WI38 (cell line): ENCODE measurements at regions not wholly inside any gene's neighbourhood (a gene's known extent, or its start where the extent isn't known, plus 50 kb on each side); places are given as distances from the start of the nearest gene placed in this dataset.

Experiments used
- H3K4me3 ChIP-seq: 2 replicates; pipeline ENCODE4 v1.5.1; 2011; ENCODE audit warnings: low read depth, mild to moderate bottlenecking, control low read depth, low read length
- CTCF ChIP-seq: IDR thresholded peaks from 2 replicates; pipeline ENCODE4 v1.5.1; 2012; ENCODE audit warnings: low read depth, mild to moderate bottlenecking, control low read depth, low read length

- H3K4me3 ChIP-seq, result no peak overlapping the region
- no peak for TF ChIP-seq CTCF
Observed at GRCh38 chr14:22500954-22501726, 87.9 kb downstream of the DAD1 start.

DNA sequence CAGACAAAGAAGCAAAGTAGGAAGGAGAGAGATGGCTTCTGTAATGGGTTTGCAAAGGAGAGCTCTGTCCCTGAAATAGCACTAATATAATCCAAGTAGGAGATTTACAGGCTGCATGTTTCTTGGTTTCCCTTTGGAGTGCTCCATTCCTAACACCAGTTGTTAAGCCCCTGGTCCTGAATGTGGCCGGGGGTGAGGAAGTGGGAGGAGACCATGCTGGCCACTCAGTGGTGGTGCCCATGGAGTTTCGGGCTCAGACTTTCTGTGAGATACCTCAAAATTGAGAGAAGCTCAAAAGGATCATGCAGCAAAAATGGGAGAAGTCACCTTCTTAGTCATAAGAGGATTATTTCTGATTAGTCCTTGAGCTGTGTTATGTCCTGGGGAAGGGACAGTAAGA lies 88.5 kb downstream of the DAD1 start:
- TF ChIP-seq CTCF, result no peak

GRCh38 chr14:22497671-22498093 lies 91.3 kb downstream of the DAD1 start:
- TF ChIP-seq CTCF, result no peak
- no peak overlapping the region for H3K4me3 ChIP-seq

More for the DNA sequence above, 88.5 kb downstream of the DAD1 start:
- no peak overlapping the region for H3K4me3 ChIP-seq

- H3K4me3 ChIP-seq, result no peak overlapping the region
- no peak for TF ChIP-seq CTCF
Observed at GRCh38 chr14:22497144-22497423, 91.9 kb downstream of the DAD1 start.

- TF ChIP-seq CTCF, result no peak
- no peak overlapping the region for H3K4me3 ChIP-seq
Observed at GRCh38 chr14:22494486-22495135, 94.4 kb downstream of the DAD1 start.

DNA sequence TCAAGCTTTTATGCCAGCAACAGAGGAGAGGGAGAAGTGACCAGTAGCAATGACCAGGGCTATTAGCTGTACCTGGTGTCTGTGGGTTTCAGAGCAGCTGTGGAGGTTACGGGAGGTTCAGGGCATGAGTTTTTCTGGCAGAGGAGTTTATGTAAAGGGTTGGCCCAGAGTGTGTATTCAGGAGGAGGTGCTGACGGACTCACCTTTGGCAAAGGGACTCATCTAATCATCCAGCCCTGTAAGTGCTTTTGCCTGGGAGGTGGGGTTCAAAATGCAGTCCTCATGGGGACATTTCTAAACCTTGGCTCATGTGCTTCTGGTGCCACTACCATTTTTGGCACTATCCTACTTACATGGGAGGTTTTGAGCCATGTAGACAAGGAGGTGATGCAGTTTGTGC lies 95.3 kb downstream of the DAD1 start:
- no peak for TF ChIP-seq CTCF
- no peak overlapping the region for H3K4me3 ChIP-seq
